GM19023 (cell line): ENCODE measurements at regions not wholly inside any gene's neighbourhood (a gene's known extent, or its start where the extent isn't known, plus 50 kb on each side); places are given as distances from the start of the nearest gene placed in this dataset.
"Not testable (repeated sequence)": the region's sequence is repeated elsewhere in the genome, so short reads cannot be mapped to it uniquely, and the experiment has no call there.

ENCODE experiments used
- ATAC-seq: cut with Tn5 transposase; IDR thresholded peaks from one replicate; pipeline ENCODE4 v1.9.1; 2021; ENCODE audit warnings: mild to moderate bottlenecking, moderate library complexity; ENCODE audit not compliant: unreplicated experiment

- ATAC-seq: no peak
Observed at GRCh38 chr12:13570005-13570694, 373.6 kb downstream of the EMP1 start.

- ATAC-seq: no peak
Observed at GRCh38 chr12:13566292-13566691, 369.8 kb downstream of the EMP1 start.

- ATAC-seq: no peak
Observed at GRCh38 chr12:13564266-13564810, 367.8 kb downstream of the EMP1 start.

- no peak for ATAC-seq
Observed at GRCh38 chr12:13563743-13564125, 367.2 kb downstream of the EMP1 start.

- no peak for ATAC-seq
Observed at GRCh38 chr12:13562915-13563742, 366.6 kb downstream of the EMP1 start.

- ATAC-seq: no peak
Observed at GRCh38 chr12:13561923-13562322, 365.4 kb downstream of the EMP1 start.

GRCh38 chr12:13559318-13559978 is 362.9 kb downstream of the EMP1 start:
- no peak for ATAC-seq

- no peak for ATAC-seq
Observed at GRCh38 chr12:13552830-13553229, 356.3 kb downstream of the EMP1 start.

- no peak for ATAC-seq
Observed at GRCh38 chr12:13547283-13547682, 350.8 kb downstream of the EMP1 start.

- ATAC-seq: no peak
Observed at GRCh38 chr12:13546231-13546630, 349.7 kb downstream of the EMP1 start.

GRCh38 chr12:13539051-13539450 is 342.5 kb downstream of the EMP1 start:
- ATAC-seq: no peak

GRCh38 chr12:13538136-13538535 is 341.6 kb downstream of the EMP1 start:
- ATAC-seq: no peak

- peak; percentile 48 for ATAC-seq
Observed at GRCh38 chr12:13537623-13538022, 341.1 kb downstream of the EMP1 start.

- peak; percentile 98 for ATAC-seq
Observed at GRCh38 chr12:13536219-13536910, 339.8 kb downstream of the EMP1 start.

- ATAC-seq: no peak
Observed at GRCh38 chr12:13534645-13535398, 338.3 kb downstream of the EMP1 start.

GRCh38 chr12:13534242-13534641 is 337.7 kb downstream of the EMP1 start:
- no peak for ATAC-seq

- no peak for ATAC-seq
Observed at GRCh38 chr12:13530966-13531365, 334.4 kb downstream of the EMP1 start.

GRCh38 chr12:13526185-13526921 is 329.8 kb downstream of the EMP1 start:
- ATAC-seq: not testable (repeated sequence)

GRCh38 chr12:13523536-13524307 is 327.2 kb downstream of the EMP1 start:
- ATAC-seq: no peak
